Caki2 (cell line): ENCODE measurements at regions not wholly inside any gene's neighbourhood (a gene's known extent, or its start where the extent isn't known, plus 50 kb on each side); places are given as distances from the start of the nearest gene placed in this dataset.

Experiments used
- DNase-seq: peaks from one replicate; pipeline ENCODE4 v3.0.0-alpha.2; 2015; ENCODE audit warnings: low read depth
- in situ Hi-C: cut with HindIII; loops from 2 replicates; pipeline ENCODE4 v1.10.0; 2016; ENCODE audit warnings: low sequenced_read_pairs, low pct_unique_long_range_greater_than_20kb, mixed read lengths

GRCh38 chr16:55976815-55977214, 101.6 kb upstream of the CES5A start:
- in situ Hi-C loops: no loop called here
- no peak for DNase-seq

DNA sequence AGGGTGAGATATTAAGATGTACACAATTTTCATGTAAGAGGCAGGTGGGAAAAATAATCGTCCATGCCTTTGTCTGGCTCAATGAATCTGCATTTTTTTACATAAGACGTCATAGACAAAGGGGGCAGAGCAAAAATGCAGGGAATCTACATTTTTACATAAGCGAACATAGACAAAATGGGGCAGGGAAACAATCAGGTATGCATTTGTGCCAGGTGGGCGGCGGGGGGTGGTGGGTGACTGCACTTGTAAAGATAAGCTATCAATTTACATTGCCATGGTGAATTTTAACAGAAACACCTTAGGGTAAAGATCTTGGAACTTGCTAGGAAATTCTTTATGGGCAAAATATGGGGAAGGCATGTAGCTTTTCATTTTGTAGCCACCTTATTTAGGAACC, 96.3 kb upstream of the CES5A start:
- in situ Hi-C loops: no loop called here

DNA sequence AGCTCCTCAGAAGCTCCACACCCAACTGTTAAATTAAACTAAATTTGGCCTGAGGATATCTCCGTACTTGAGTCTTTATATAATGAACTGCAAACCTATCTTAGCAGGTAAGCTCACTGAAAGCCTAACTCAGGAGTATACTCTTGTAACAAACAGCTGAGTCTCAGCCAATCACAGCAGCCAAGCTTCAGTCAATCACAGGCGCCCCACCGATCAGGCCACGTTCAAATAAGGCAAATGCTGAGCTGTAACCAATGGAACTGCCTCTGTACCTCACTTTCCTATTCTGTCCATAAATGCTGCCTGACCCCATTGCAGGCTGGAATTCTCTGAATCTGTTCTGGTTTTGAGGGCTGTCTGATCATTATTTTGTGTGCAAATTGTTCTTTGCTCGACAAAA, 93.0 kb upstream of the CES5A start:
- in situ Hi-C loops: no loop called here
- no peak for DNase-seq

More for the DNA sequence above, 96.3 kb upstream of the CES5A start:
- no peak for DNase-seq

DNA sequence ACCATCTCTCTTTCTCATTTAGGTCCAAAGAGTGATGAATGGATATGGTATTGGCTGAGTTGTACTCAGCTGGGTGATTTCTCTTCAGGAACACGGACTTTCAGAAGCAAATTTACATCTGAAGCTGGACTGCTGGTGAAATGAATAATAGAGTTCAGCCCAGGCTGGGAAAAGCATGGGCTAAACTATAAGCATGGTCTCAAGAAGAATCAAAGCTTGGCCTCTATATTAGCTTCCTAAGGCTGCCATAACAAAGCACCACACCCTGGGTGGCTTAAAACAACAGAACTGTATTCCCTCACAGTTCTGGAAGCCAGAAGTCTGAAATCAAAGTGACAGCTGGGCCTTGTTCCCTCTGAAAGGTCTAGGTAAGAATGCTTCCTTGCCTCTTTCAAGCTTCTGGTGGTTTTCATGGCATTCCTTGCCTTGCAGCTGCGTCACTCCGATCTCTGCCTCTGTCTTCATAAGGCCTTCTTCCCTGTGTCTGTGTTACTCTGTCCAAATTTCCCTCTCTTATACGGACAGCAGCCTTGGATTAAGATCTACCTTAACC, 89.8 kb upstream of the CES5A start:
- in situ Hi-C loops: no loop called here
- DNase-seq: no peak

DNA sequence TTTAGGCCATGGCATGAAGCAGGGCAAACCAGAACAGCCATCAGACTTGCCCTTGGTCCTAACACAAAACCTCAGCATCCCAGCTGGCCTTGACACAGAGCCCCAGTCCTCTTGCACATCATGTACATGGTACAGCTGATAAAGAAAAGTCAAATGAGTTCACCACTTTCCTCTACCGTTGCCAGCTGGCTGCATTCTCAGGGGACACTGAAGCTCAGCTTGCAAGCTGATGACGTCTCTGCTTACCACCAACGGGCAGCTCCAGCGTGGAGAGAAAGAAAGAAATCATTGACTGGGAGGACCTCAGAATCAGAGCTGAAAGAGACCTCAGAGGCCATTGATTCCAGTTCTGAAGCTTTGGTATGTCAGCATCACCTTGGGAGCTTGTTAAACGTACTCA, 80.7 kb upstream of the CES5A start:
- in situ Hi-C loops: no loop called here
- no peak for DNase-seq

DNA sequence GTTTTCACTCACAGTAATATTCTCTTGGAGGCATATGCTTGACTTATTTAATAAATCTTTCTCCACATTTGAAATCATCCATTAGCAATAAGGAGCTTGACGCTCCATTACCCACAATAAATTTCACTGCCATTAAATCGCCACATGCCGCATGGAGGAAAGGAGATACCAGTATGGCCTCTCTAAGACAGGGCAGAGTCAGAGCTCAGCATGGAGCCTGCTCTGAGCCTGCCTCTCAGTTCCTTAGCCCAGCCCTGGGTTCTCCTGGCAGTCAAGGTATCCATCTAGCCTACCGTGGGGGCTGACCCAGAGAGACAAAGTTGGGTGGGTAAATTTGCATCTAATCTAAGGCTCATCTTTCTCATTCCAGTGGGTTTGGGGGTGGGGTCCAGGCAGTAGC, 80.3 kb upstream of the CES5A start:
- DNase-seq: no peak
- in situ Hi-C loops: no loop called here

DNA sequence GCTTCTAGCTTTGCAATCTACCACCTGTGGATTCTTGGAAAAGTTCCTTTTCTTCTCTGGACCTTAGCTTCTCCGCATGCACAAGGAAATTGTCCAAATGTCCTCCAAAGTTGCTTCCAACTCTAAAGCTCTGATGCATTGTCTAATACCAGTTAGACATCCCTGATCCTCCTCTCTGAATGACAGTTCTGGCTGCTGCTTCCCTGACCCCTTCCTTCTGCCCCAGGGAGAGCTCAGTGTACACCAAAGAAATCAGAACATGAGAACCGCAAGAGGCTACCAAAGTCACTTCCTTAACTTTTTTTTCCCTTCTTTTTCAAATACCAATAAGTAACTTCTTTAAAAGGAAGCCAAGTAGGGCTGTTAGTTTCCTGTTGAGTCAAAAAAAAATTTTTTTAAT, 79.7 kb upstream of the CES5A start:
- in situ Hi-C loops: no loop called here
- no peak for DNase-seq

- DNase-seq: peak; percentile 41
- in situ Hi-C loops: no loop called here
Measured at GRCh38 chr16:55949518-55949917, 74.3 kb upstream of the CES5A start.

DNA sequence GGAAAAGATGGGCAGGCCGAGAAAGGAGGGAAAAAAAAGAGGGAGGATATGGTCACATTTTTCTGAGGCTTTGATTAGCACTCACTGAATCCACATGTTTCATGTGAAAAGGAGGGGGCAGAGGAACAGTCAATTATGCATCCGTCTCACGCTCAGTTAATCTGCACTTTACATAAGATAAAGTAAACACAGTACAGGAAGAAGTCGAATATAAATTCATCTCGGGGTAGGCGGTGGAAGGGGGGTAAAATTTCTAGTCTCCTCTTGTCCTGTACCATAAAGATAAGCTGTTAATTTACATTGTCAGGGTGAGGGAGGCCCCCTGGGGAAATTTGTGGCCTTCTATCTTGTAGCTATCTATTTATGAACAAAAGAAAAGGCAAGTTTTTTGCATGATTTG, 73.1 kb upstream of the CES5A start:
- in situ Hi-C loops: no loop called here
- no peak for DNase-seq

DNA sequence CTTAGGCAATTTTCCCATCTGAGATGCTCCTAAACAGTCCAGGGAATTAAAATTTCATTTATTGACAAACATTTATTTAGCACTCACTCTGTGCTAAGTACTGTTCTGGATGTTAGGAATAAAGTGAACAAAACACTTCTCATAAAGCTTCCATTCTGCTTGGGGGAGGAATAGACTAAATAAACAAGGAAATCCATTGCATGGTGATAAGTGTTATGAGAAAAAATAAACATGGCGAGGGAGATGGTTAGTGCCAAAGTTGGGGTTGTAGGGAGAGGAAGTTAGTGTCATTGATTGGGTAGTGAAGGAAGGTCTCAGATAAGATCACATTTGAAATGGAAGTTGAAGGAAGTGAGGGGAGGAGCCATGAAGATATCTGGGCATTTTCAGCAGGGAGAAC, 72.2 kb upstream of the CES5A start:
- in situ Hi-C loops: no loop called here
- no peak for DNase-seq

GRCh38 chr16:55944377-55944802, 69.2 kb upstream of the CES5A start:
- peak; percentile 12 for DNase-seq
- in situ Hi-C loops: no loop called here

- in situ Hi-C loops: no loop called here
- DNase-seq: no peak
Measured at GRCh38 chr16:55943267-55943666, 68.1 kb upstream of the CES5A start.

DNA sequence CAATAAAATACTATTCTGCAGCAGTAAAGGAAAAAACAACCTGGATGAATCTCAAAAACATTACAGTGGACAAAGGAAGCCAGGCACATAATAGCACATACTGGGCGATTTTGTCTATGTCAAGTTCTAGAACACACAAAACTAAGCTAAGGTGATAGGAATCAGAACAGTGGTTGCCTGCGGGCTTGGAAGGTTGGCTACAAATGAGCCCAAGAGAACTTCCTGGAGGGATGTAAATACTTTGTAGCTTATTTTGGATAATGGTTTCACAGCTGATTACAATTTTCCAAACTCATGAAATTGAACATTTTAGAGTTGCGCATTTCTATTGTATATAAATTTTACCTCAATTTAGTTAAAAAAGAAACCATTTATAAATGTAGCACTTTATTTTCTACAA, 67.6 kb upstream of the CES5A start:
- in situ Hi-C loops: no loop called here
- DNase-seq: no peak

DNA sequence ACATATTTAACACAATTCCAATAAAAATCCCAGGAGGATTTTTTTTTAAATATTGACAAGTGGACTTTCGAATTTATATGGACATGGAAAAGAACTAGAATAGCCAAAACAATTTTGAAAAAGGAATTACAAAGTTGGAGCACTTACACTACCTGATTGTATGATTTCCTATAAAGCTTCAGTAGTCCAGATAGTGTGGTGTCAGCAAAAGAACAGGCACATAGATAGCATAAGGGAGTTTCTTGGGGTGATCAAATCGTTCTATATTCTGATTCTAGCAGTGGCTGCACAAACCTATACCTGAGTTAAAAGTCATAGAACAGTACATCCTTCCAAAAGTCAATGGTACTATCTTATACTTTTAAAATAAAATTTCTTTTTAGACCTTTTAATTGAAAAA, 66.4 kb upstream of the CES5A start:
- in situ Hi-C loops: no loop called here
- DNase-seq: no peak

GRCh38 chr16:55938126-55938525, 63.0 kb upstream of the CES5A start:
- DNase-seq: no peak
- in situ Hi-C loops: no loop called here

GRCh38 chr16:55933038-55933437, 57.9 kb upstream of the CES5A start:
- in situ Hi-C loops: no loop called here

GRCh38 chr16:55930036-55930435, 54.9 kb upstream of the CES5A start:
- no peak for DNase-seq
- in situ Hi-C loops: no loop called here

More at GRCh38 chr16:55933038-55933437, 57.9 kb upstream of the CES5A start:
- no peak for DNase-seq

DNA sequence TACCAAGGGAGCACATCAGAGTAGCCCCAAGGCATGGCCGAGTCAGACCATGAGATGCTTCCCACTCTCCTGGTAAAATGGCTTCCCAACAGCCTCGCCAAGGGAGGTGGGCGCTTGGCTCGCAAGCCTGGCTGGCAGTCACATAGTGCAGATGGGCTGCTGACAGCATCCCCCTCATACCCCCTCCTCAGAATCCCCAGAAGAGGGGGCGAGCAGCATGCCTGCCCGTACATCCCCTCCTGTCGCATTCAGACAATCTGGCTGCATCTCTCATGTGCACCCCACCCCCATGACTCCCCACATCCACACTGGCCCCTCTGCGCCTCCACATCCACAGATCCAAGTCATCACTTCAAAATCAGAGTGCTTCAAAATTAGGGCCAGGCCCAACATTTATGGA, 54.0 kb upstream of the CES5A start:
- in situ Hi-C loops: no loop called here
- no peak for DNase-seq

- in situ Hi-C loops: no loop called here
Measured at GRCh38 chr16:55925242-55925641, 50.1 kb upstream of the CES5A start.

More at GRCh38 chr16:55925242-55925641, 50.1 kb upstream of the CES5A start:
- no peak for DNase-seq
